ENCODE measurements at regions not wholly inside any gene's neighbourhood (a gene's known extent, or its start where the extent isn't known, plus 50 kb on each side); places are given as distances from the start of the nearest gene placed in this dataset.
"Not testable (repeated sequence)": the region's sequence is repeated elsewhere in the genome, so short reads cannot be mapped to it uniquely, and the experiment has no call there.

DNA sequence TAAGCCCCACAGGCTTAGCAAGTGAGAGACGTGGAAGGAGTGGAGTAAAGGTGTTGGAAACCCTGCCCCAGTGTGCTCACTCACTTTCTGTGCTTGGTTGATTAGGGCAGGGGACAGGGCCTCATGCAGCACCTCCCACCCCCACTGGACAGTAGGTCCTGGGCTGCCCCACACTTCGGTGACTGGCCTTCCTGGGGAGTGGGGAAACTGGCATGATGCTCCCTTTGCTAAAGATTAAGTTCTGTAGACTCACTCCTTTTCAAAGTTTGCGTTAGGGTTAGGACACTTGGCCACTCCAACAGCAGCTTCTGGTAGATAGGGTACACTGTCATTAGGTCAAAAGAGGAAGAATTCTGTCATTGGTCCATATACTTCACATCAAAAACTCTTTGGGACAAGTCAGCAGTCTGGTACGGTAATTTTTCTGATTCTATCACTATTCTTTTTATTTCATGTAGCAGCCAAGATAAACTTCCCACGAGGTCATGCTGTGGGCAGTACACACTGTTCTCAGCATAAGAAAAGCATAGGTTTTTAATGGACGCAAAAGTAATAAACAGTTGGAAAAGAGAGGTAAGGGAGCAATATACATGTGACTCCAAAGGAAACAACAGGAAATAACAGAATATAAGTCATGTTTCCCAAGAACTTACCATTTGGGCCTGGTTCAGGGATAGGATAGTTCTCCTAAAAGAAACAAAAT lies 106.6 kb upstream of the TERB2 start:
- DNase-seq (ENCODE audit: low spot score): not testable (repeated sequence)

DNA sequence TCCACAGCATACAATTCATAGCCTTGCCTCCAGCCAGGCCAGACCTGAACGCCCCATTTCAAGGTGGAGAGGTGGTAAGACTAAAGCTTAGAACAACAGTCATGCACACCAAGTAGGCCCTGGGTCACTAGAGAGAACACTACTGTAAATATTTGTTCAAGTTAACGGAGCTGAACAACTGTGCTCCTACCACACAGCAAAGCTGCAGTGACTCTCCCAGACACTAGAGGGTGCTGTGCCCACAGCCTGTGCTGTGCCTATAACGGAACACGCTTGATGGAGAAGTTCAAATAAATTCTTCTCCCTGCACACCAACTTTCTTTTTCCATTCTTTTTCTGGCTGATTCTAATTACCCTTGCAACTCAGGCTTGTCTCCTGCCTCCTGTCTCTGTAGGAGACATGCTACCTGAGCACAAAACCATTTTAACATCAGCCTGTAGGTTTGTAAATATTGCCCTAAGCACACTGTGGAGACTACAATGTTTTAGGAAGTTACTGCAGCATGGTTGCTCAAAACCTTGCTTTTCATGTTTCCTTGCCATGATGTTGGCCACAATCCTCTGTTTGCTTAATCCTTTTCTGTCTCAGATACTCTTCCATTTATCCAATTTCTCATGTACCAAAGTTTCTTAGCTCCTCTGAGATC lies 103.1 kb upstream of the TERB2 start:
- DNase-seq (ENCODE audit: low spot score): peak; percentile 79

DNA sequence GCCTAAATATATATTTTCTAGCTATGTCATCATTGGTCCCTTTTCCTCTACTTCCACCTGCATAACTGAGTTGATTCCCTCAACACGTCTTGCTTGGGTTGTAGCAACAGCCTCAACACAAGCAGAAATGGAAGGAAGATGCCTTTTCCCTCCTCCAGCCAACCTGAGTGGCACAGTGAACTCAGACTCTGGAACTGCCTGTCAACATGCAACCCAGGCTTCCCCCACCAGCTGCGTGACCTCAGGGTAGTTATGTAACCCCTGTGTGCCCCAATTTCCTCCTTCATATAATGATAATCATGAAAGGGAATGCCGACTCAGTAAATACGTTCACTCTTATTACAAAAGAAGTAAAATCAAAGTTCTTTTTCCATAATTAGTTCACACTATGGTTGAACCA lies 101.8 kb upstream of the TERB2 start:
- DNase-seq (ENCODE audit: low spot score): not testable (repeated sequence)

DNA sequence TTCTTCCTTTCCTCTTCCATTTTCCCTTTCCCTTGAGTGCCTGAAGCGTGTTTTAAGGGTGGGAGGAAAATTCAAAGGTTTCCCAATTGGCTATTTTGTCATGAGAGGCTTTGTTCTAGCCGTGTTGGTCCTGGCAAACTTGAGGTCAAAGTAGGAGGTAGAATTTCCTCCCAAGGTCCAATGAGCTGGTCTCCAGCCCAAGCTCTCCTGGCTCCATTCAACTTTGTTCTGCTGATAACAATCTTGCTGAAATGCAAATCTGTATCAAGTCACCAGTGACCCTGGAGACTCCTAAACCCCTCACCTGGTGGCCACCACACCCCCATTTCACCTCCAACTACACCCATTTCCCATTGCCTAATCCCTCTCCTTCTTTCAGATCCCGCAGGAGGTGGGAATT lies 100.2 kb upstream of the TERB2 start:
- DNase-seq (ENCODE audit: low spot score): not testable (repeated sequence)

DNA sequence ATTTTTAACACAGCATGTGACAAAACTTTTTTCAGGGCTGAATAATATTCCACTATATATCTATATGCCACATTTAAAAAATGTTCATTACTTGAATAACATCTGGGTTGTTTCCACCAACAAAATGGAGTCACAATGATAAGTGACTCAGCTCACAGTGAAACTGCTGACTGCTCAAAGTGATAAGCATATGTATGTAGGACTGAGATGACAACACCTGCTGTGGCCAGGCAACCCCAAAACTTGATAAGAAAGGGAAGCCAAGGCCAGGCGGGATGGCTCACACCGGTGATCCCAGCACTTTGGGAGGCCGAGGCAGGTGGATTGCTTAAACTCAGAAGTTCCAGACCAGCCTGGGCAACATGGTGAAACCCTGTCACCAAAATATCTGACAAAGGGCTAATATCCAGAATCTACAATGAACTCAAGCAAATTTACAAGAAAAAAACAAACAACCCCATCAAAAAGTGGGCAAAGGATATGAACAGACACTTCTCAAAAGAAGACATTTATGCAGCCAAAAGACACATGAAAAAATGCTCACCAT lies 99.2 kb upstream of the TERB2 start:
- not testable (repeated sequence) for DNase-seq (ENCODE audit: low spot score)

DNA sequence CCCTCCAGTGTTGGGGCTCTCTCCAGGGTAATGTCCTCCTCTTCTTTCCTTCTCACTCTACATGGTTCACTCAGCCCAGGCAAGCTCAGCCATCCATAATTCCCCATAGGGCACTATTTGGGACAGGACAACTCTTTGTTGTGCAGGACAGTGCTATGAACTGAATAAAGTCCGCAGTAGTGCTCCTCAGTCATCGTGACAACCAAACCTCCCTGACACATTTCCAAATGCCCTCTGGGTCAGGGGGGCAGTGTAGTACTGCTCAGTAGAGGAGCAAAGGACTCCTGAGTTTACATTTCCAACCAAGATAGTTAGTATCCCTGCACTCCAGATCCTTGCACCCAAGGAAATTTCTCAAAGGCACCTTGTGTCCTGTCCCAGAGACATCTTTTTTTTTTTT lies 97.4 kb upstream of the TERB2 start:
- DNase-seq (ENCODE audit: low spot score): not testable (repeated sequence)

DNA sequence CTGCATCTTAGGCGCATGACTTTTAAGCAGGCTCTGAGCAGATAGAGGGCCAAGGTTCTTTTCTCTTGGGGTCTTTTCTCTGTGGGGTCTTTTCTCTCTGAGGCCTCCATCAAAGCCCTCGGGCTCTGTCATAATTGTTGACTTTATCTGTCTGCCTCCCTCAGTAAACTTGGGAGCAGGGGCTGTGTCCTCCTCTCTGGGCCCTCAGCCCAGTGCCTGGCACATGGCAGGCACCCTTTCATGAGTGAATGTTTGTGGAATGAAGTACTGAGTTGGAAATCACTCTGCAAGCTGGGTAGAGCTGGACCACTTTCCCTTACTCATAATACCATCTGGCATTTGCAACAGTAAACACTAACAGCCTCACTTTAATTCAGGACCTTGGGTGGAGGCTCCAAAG lies 96.3 kb upstream of the TERB2 start:
- not testable (repeated sequence) for DNase-seq (ENCODE audit: low spot score)

DNA sequence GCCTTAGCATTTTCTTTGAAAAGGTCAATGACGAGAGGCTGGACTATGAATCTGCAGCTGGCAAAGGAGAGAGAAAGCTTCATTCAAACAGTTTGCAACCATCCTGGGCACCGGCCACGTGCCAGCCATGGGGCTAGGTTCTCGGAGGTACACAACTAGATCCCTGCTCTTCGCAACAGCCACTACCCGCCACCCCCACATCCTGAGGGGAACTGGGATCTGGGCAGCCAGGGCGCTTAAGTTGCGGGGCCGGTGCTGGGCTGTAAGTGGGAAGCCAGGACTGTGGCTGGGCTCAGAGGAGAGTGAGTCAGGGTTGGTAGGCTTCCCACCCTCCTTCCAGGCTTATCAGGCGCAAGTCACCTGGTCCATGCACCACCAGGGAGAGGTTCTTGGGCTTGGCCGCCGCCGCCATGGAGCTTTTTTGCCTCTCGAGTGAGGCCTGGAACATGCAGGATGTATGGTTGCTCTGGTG lies 95.0 kb upstream of the TERB2 start:
- no peak for DNase-seq (ENCODE audit: low spot score)

DNA sequence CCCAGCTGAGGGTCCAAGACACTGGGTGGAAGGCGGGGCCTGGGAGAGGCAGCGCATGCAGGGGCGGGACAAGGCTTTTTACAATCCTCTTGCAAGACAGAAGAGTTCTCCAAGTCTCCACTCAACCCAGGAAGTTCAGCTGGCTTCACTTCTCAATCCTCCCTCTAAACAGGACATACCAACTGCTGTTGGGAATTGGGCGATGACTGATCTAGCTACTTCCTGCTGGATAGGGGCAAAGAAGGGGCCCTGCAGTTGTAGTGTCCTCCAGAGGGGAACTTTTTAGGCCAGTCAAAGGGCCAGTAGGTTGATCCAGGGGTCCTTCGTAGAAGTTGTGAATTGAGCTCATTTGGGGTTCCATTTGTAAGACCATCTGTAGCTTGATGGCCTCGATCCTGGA lies 94.6 kb upstream of the TERB2 start:
- no peak for DNase-seq (ENCODE audit: low spot score)

DNA sequence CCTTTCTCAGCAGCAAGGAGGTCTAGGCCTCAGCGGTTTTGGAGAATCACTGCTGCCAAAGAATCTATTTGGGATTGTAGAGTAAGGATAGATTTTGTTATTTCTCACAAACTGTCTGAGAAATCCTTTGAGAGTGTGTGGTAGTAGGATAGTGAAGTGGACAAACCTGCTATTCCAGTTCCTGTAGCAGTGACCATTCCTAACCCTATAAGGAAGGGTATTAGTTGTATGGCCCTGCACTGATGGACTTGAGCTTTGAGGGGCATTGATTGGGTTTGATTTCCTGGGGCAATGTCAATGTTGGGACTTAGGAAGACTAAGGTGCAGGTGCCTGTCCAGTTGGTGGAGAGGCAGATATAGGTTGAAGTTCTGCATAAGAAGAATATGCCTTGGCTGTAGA lies 93.6 kb upstream of the TERB2 start:
- DNase-seq (ENCODE audit: low spot score): not testable (repeated sequence)

DNA sequence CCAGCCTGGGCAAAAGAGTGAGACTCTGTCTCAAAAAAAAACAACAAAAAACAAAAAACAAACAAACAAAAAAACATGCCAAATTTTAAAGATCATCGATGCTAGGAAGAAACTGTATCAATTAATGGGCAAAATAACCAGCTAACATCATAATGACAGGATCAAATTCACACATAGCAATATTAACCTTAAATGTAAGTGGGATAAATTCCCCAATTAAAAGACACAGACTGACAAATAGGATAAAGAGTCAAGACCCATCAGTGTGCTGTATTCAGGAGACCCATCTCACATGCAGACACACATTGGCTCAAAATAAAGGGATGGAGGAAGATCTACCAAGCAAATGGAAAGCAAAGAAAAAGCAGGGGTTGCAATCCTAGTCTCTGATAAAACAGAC lies 88.4 kb upstream of the TERB2 start:
- DNase-seq (ENCODE audit: low spot score): not testable (repeated sequence)

DNA sequence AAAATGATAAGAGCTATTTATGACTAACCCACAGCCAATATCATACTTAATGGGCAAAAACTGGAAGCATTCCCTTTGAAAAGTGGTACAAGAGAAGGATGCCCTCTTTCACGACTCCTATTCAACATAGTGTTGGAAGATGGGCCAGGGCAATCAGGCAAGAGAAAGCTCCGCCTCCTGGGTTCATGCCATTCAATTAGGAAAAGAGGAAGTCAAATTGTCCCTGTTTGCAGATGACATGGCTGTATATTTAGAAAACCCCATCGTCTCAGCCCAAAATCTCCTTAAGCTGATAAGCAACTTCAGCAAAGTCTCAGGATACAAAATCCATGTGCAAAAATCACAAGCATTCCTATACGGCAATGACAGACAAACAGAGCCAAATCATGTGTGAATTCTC lies 86.4 kb upstream of the TERB2 start:
- not testable (repeated sequence) for DNase-seq (ENCODE audit: low spot score)

DNA sequence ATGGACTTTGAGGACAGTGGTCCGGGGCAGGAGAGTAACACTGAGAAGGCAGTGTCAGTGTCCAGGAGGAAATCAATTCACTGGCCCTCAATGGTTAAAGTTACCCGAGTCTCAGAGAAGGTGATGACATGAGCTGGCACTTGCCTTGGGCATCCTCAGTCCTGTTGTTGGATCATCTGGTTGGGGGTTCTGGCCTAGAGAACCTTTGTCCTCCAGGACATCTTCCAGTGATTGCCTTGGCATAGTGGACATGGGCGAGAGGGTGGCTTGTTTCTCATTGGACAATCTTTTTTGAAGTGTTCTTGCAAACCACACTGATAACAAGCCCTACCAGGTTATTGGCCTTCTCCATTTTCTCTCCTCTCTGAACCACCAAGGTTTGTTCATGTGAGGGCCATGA lies 83.4 kb upstream of the TERB2 start:
- no peak for DNase-seq (ENCODE audit: low spot score)

DNA sequence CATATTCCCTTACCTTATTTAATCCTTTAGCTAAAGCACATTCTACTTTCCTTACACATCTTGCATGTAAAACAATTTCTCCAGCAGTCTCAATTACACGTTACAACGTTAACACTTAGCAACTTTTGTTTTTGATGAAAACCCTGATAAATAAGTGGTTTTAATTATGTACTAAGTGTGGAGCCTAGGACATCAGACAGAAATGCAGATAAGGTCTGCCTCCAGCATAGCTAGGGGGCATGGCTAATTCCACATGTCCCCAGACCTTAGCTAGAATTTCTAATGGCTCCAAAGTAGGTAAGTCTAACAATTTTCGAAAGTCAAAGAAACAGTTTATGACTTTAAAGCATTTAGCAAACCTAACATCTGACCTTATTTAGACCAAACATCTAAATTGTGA lies 77.4 kb upstream of the TERB2 start:
- DNase-seq (ENCODE audit: low spot score): no peak

DNA sequence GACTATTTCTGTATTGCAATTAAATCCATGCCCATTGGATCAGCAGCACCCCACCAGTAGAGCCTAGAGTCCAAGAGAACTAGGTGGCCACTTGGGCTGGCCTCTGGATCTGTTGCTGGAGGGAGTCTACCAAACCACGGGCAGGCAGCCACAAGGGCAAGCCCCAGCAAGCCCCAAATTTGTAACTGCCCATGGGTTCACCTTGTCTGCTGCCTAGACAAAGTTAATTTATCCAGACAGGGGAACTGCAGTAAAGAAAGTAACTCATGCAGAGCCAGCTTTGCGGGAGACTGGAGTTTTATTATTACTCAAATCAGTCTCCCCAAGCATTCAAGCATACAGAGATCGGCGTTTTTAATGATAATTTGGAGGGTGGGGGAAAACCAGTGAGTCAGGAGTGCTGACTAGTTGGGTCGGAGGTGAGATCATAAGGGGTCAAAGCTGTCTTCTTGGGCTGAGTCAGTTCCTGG lies 74.0 kb upstream of the TERB2 start:
- peak; percentile 90 for DNase-seq (ENCODE audit: low spot score)

DNA sequence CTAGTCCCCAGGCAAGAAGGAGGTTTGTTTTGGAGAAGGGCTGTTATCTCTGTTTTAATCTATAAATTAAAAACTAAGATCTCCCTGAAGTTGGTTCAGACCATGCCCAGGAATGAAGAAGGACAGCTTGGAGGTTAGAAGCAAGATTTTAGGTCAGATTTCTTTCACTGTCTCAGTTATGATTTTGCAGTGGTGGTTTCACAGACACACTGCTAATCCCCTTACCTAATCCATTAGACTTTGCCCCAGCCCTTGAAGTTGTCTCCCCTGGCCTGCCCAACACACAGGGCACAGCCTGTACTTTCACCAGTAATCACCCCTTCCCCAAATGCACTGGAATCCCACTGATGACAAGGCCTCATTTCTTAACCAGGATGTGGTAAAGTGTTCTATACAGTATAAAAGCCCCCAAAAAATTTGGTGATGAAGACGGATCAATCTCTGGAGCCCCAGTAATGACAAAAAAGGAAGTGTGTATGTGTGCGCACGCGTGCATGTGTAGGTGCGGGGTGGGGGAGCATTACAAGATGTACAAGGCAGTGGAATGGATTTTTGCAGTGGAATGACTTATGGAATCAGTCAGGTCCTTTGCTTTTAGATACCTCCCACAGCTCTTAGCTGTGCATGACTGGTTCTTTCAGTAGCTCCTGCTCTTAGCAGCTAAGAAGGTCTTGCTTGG lies 73.1 kb upstream of the TERB2 start:
- peak; percentile 38 for DNase-seq (ENCODE audit: low spot score)

DNA sequence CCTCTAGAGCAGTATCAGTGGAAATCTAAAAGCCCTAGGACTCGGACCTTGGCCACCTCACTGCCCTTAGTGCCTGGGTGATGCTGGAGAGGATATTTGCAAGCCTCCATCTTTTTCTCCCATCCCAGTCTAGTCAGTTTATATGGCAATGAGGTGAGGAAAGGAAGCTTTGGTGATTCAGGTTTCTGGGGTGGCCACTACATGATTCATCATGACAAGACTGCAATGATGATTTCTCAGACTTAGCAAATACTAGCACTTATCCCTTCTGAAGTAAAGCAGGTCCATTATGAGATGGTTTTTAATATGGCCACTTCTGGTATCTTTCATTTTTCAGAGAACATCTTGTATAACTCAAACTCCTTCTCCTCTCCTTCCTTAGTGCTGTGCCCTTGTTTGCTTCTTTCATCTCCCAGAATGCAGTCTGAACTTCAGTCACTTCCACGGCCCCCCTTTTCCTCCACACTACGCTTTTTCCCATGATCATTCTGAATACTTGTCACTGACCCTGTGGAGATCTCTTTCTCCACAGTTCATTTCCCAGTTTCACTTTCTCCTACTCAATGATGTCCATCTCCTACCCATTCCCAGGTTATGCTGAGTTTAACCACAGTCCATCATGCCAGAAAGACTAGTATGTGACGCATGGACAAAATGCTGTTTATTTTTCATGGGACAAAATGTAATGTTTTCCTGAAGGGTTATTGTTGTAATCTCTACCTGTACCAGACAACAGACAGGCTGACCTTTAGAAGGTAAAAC lies 57.4 kb upstream of the TERB2 start:
- peak; percentile 35 for DNase-seq (ENCODE audit: low spot score)

DNA sequence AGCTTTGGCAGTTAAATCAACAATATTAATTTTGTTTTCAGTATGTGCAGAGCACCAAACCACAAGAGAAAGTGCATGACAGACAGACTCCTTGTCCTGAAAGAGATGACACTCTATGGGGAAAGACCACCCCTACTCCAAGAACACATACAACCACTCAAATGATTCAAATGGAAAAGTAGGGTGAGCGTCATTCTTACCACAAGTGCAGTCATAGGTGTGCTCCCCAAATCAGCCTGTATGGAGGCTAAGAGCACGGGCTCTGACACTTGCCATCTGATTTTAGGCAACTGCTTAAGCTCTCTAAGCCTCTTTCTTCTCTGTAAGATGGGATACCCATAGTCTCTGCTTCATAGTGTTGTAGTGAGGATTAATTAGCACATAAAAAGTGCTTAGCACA lies 56.7 kb upstream of the TERB2 start:
- DNase-seq (ENCODE audit: low spot score): not testable (repeated sequence)

DNA sequence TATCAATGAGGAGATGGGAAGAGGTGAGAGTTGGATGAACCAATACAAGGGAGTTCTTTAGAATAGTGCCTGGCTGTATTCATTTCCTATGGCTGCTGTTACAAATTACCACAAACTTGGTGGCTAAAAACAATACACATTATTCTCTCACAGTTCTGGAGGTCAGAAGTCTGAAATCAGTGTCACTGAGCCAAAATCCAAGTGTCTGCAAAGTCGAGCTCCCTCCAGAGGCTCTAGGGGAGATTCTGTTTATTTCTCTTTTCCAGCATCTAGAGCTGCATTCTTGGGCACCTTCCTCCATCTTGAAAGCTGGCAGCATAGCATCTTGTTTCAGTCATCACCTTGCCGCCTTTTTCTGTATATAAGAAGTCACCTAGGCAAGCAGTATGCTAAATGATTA lies 55.7 kb upstream of the TERB2 start:
- not testable (repeated sequence) for DNase-seq (ENCODE audit: low spot score)

DNA sequence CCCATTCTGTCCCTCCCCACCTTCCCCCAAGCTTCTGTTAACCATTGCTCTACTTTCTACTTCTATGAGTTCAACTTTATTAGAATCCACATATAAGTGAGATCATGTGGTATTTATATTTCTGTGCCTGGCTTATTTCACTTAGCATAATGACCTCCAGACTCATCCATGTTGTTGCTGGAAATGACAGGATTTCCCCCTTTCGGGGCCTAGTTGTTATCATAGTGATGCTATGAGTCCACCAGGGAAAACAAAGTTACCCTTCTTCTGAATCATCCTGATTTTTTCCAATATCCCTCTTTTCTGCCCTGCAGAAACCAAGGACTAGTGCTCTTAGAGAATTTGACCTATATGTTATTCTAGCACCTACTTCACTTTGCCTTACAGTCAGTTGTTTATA lies 53.2 kb upstream of the TERB2 start:
- DNase-seq (ENCODE audit: low spot score): peak; percentile 59

DNA sequence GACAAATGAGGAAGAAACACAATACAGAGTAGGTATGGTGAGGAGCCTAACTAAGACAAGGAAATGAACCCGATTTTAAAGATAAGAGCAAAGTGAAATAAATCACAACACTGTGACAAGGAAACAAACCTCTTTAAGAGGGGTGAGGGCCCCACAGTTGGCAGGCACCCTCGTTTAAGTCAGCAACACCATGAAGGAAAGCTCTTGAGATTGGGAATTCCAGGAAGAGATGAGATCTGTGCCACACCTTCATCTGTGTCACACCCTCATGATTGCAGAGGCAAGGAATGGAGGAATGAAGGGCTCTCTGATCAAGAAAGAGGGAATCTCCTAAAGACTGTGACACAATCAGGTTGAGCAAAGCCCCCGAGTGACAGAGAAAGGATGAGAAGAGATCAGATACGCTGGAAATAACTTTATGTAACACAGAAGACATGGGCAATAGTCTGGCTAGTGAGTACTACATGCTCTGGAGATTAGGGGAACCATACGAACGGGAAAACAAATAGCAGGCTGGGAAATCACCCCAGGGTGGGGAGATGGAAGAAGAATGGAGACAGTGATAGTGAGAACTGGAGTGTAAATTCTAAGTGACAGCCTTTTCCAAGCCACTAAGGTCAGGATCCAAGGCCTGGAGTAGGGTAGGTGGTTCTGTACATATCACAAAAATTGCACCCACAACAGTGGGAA lies 51.7 kb upstream of the TERB2 start:
- DNase-seq (ENCODE audit: low spot score): peak; percentile 25

Measured in kidney tubule cell (primary cell).